Suprapubic skin (tissue), 4 donors: ENCODE measurements at regions not wholly inside any gene's neighbourhood (a gene's known extent, or its start where the extent isn't known, plus 50 kb on each side); places are given as distances from the start of the nearest gene placed in this dataset.

Experiments
- EP300 ChIP-seq: sonication (generic); formaldehyde crosslinking; IDR thresholded peaks from one replicate; pipeline ENCODE4 v1.6.1; 2017; ENCODE audit warnings: antibody characterized with exemption
- POLR2A ChIP-seq, 2 donors: fragments of 450-650 bp; IDR thresholded peaks; one replicate each; pipeline ENCODE4 v1.6.1; 2017; ENCODE audit warnings: antibody characterized with exemption in 2 of 2, mild to moderate bottlenecking in 2 of 2, moderate library complexity in 2 of 2
- POLR2AphosphoS5 ChIP-seq, 3 donors: sonication (generic); formaldehyde crosslinking; IDR thresholded peaks; one replicate each; pipeline ENCODE4 v1.6.1; 2017; ENCODE audit warnings: antibody characterized with exemption in 3 of 3
- TF ChIP-seq, protein P1 (sequence below), 2 donors: fragments of 200-600 bp in 1 of 2; fragments of 450-650 bp in 1 of 2; sonication (generic) in 1 of 2; IDR thresholded peaks; one replicate each; pipeline ENCODE4 v1.5.1; 2016 to 2019; ENCODE audit warnings: antibody characterized with exemption in 2 of 2, mild to moderate bottlenecking in 1 of 2, moderate library complexity in 1 of 2

DNA sequence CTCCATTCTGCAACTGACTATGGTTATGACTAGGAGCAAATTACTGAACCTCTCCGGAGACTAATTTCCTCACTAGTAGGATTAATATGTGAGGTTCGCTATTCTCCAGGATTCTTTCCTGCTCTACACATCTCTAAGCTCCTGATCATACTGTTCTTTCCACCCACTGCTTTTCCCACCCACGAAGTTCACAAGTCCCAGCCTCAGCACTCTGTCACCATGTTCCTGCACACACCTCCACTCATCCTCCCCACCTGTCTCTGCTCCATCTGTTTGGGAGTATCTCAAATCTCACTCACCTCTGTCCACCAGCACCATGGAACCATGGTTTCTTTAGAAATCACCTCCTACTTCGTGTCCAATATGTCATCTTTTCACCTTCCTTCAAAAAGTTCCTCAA, 185.3 kb downstream of the LRATD1 start:
- TF ChIP-seq POLR2A (IDR thresholded peaks at IDR 0.05) (no peak), POLR2AphosphoS5 (IDR thresholded peaks at IDR 0.05) (no peak), EP300 (no peak)
- TF ChIP-seq, protein P1, sequence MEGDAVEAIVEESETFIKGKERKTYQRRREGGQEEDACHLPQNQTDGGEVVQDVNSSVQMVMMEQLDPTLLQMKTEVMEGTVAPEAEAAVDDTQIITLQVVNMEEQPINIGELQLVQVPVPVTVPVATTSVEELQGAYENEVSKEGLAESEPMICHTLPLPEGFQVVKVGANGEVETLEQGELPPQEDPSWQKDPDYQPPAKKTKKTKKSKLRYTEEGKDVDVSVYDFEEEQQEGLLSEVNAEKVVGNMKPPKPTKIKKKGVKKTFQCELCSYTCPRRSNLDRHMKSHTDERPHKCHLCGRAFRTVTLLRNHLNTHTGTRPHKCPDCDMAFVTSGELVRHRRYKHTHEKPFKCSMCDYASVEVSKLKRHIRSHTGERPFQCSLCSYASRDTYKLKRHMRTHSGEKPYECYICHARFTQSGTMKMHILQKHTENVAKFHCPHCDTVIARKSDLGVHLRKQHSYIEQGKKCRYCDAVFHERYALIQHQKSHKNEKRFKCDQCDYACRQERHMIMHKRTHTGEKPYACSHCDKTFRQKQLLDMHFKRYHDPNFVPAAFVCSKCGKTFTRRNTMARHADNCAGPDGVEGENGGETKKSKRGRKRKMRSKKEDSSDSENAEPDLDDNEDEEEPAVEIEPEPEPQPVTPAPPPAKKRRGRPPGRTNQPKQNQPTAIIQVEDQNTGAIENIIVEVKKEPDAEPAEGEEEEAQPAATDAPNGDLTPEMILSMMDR (IDR thresholded peaks at IDR 0.05) = no peak
